ENCODE measurements at regions not wholly inside any gene's neighbourhood (a gene's known extent, or its start where the extent isn't known, plus 50 kb on each side); places are given as distances from the start of the nearest gene placed in this dataset.
"Not testable (repeated sequence)": the region's sequence is repeated elsewhere in the genome, so short reads cannot be mapped to it uniquely, and the experiment has no call there.

DNA sequence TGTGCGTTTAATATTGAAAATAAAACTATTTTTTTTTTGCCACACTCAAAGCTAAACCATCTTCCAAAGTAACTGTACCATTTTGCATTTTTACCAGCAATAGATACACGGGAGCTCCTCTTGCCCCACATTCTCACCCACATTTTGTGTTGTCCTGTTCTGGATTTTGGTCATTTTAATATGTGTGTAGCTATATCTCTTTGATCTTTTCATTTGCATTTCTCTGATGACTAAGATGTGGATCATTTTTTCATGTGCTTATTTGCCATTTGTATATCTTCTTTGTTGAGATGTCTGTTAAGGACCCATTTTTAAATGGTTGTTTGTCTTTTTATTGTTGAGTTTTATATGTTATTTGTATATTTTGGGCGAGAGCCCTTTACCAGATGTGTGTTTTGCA is 1543.5 kb downstream of the GRIK2 start:
- no peak for DNase-seq (ENCODE audit: low spot score)
- Mint-ChIP-seq H3K36me3 (ENCODE audit: low read depth) (peaks cover 2% of the 10 kb centered on the region), H3K4me1 (ENCODE audit: low read depth) (no peaks in the 10 kb centered on the region), H3K4me3 (ENCODE audit: unreplicated experiment) (no peak overlapping the region), H3K9me3 (ENCODE audit: low read depth) (peaks cover 3% of the 10 kb centered on the region), H3K27me3 (ENCODE audit: low read depth) (peaks cover 4% of the 10 kb centered on the region), H3K27ac (ENCODE audit: unreplicated experiment) (no peak overlapping the region)
- TF ChIP-seq CTCF (IDR thresholded peaks at IDR 0.05) = no peak

DNA sequence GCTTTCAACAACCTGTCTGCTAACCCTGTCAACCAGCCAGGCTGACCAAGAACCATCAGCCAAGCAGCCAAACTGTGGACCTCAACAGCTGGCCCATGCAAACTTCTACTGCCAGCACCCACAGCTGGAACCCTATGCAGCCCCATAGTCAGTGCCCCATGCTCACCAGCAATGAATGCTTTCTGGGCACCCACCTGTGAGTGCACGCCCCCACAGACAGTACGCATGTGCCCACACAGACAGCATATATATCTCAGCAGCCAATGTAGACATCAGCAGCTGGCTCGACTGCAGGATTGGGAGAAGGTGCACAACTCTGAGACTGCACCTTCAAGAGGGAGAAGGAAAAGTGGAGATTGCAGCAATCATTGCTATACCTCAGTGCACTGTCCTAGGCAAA is 1534.6 kb downstream of the GRIK2 start:
- Mint-ChIP-seq H3K36me3 (ENCODE audit: low read depth) (no peaks in the 10 kb centered on the region), H3K27me3 (ENCODE audit: low read depth) (peaks cover 3% of the 10 kb centered on the region), H3K27ac (ENCODE audit: unreplicated experiment) (no peak overlapping the region), H3K9me3 (ENCODE audit: low read depth) (no peaks in the 10 kb centered on the region), H3K4me1 (ENCODE audit: low read depth) (no peaks in the 10 kb centered on the region), H3K4me3 (ENCODE audit: unreplicated experiment) (no peak overlapping the region)
- DNase-seq (ENCODE audit: low spot score) = peak; percentile 58
- TF ChIP-seq CTCF (IDR thresholded peaks at IDR 0.05) = no peak

DNA sequence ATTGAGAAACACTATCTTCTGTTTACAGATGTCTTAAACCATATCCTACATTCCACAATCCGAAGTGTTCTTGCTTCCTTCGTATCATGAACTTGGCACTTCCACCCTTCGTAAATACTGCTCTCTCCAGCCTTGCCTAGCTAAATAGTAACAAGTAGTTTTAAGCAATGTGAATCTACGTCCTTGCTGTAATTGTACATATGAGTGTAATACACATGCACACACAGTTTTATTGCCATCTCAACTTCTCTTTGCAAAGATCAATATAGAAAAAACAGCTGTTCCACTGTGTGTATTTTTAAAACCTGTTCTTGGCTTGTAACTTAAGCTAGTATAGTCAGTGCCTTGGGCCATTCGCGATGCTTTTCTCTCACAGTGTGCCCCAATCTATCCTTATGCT is 1524.7 kb downstream of the GRIK2 start:
- Mint-ChIP-seq H3K27me3 (ENCODE audit: low read depth) (peaks cover 3% of the 10 kb centered on the region), H3K4me3 (ENCODE audit: unreplicated experiment) (no peak overlapping the region)

GRCh38 chr6:102911571-102911970 is 1518.1 kb downstream of the GRIK2 start:
- Mint-ChIP-seq H3K4me1 (ENCODE audit: low read depth) (no peaks in the 10 kb centered on the region), H3K36me3 (ENCODE audit: low read depth) (no peaks in the 10 kb centered on the region)

More for the DNA sequence above, 1524.7 kb downstream of the GRIK2 start:
- Mint-ChIP-seq H3K4me1 (ENCODE audit: low read depth) (no peaks in the 10 kb centered on the region), H3K9me3 (ENCODE audit: low read depth) (peaks cover 2% of the 10 kb centered on the region), H3K36me3 (ENCODE audit: low read depth) (no peaks in the 10 kb centered on the region), H3K27ac (ENCODE audit: unreplicated experiment) (no peak overlapping the region)
- no peak for TF ChIP-seq CTCF (IDR thresholded peaks at IDR 0.05)
- DNase-seq (ENCODE audit: low spot score) = no peak

GRCh38 chr6:102910701-102911139 is 1517.2 kb downstream of the GRIK2 start:
- not testable (repeated sequence) for H3K36me3 Mint-ChIP-seq (ENCODE audit: low read depth); H3K4me1 Mint-ChIP-seq (ENCODE audit: low read depth)

More at GRCh38 chr6:102911571-102911970, 1518.1 kb downstream of the GRIK2 start:
- no peak for DNase-seq (ENCODE audit: low spot score)
- H3K9me3 Mint-ChIP-seq (ENCODE audit: low read depth) = peaks cover 4% of the 10 kb centered on the region
- no peaks in the 10 kb centered on the region for H3K27me3 Mint-ChIP-seq (ENCODE audit: low read depth)
- no peak overlapping the region for H3K4me3 Mint-ChIP-seq (ENCODE audit: unreplicated experiment)
- no peak overlapping the region for H3K27ac Mint-ChIP-seq (ENCODE audit: unreplicated experiment)
- no peak for TF ChIP-seq CTCF (IDR thresholded peaks at IDR 0.05)

DNA sequence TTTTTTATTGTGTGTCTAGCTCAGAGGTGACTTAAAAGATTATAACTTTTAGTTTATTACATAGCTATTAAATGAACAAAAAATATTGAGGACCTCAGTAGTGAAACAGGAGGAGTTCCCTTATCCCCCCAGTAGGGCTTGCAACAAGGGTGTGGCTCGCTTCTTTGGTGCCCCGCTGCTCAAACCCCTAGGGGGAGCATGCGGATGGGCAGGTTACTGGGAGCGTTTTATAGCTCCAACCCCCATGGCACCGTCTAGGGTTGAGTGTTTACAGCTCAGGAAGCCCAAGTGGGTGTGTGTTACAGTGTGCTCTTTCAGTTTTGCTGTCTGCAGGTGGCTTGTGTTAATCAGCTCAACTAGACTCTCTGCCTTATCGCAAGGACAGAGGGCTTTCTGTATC is 1513.7 kb downstream of the GRIK2 start:
- no peak for DNase-seq (ENCODE audit: low spot score)
- H3K9me3 Mint-ChIP-seq (ENCODE audit: low read depth) = peaks cover 6% of the 10 kb centered on the region
- H3K4me1 Mint-ChIP-seq (ENCODE audit: low read depth) = no peaks in the 10 kb centered on the region
- no peak for TF ChIP-seq CTCF (IDR thresholded peaks at IDR 0.05)
- no peak overlapping the region for H3K27ac Mint-ChIP-seq (ENCODE audit: unreplicated experiment)
- no peaks in the 10 kb centered on the region for H3K27me3 Mint-ChIP-seq (ENCODE audit: low read depth)
- H3K4me3 Mint-ChIP-seq (ENCODE audit: unreplicated experiment) = no peak overlapping the region
- no peaks in the 10 kb centered on the region for H3K36me3 Mint-ChIP-seq (ENCODE audit: low read depth)

More at GRCh38 chr6:102910701-102911139, 1517.2 kb downstream of the GRIK2 start:
- not testable (repeated sequence) for H3K27me3 Mint-ChIP-seq (ENCODE audit: low read depth); H3K4me3 Mint-ChIP-seq (ENCODE audit: unreplicated experiment); DNase-seq (ENCODE audit: low spot score); H3K9me3 Mint-ChIP-seq (ENCODE audit: low read depth); H3K27ac Mint-ChIP-seq (ENCODE audit: unreplicated experiment)
